CD4-positive, alpha-beta memory T cell (primary cell): ENCODE measurements at regions not wholly inside any gene's neighbourhood (a gene's known extent, or its start where the extent isn't known, plus 50 kb on each side); places are given as distances from the start of the nearest gene placed in this dataset.
"Not testable (repeated sequence)": the region's sequence is repeated elsewhere in the genome, so short reads cannot be mapped to it uniquely, and the experiment has no call there.

ENCODE experiments used
- CTCF ChIA-PET: fragments of 350-600 bp; sonication (Branson Sonifier 250); formaldehyde crosslinking; loops from one replicate; lab custom pipeline; 2021; ENCODE audit warnings: inconsistent platforms; ENCODE audit not compliant: partially characterized antibody; lab: Charles Lee
- POLR2A ChIA-PET: fragments of 350-600 bp; sonication (Branson Sonifier 250); formaldehyde crosslinking; loops from one replicate; lab custom pipeline; 2021; ENCODE audit not compliant: partially characterized antibody; lab: Charles Lee
- DNase-seq, 5 donors: peaks; one replicate each; pipeline versions ENCODE4 v3.0.0 to v3.0.0-alpha.2; 2020 to 2022; ENCODE audit warnings: mixed read lengths in 1 of 5
- H3K27ac ChIP-seq: one replicate; pipeline ENCODE4 v1.7.0; 2013; ENCODE audit warnings: low read depth, low read length
- H3K27me3 ChIP-seq: 2 replicates; pipeline ENCODE4 v1.7.0; 2013; ENCODE audit warnings: mild to moderate bottlenecking, low read length, moderate library complexity; ENCODE audit not compliant: insufficient read depth
- H3K36me3 ChIP-seq: 2 replicates; pipeline ENCODE4 v1.7.0; 2013; ENCODE audit warnings: mild to moderate bottlenecking, low read length, moderate library complexity; ENCODE audit not compliant: insufficient read depth
- H3K4me1 ChIP-seq: 2 replicates; pipeline ENCODE4 v1.7.0; 2013; ENCODE audit warnings: mild to moderate bottlenecking, low read length, moderate library complexity; ENCODE audit not compliant: insufficient read depth
- H3K4me3 ChIP-seq, 2 donors: one replicate each; pipeline ENCODE4 v1.7.0; 2013; ENCODE audit warnings: low read length in 2 of 2, mild to moderate bottlenecking in 1 of 2
- H3K9me3 ChIP-seq, 2 donors: one replicate each; pipeline ENCODE4 v1.7.0; 2013; ENCODE audit warnings: low read length in 2 of 2, control low read depth in 1 of 2; ENCODE audit not compliant: control insufficient read depth in 1 of 2
- H3K27ac Mint-ChIP-seq, 7 donors: one replicate each; pipeline ENCODE4 v1.8.0; 2020 to 2021; ENCODE audit warnings: mixed read lengths in 7 of 7, mild to moderate bottlenecking in 6 of 7, inconsistent platforms in 3 of 7, moderate library complexity in 3 of 7
- H3K27me3 Mint-ChIP-seq, 2 donors: one replicate each; pipeline ENCODE4 v1.8.0; 2020 to 2021; ENCODE audit warnings: mixed read lengths in 2 of 2
- H3K36me3 Mint-ChIP-seq, 2 donors: one replicate each; pipeline ENCODE4 v1.8.0; 2020 to 2021; ENCODE audit warnings: mixed read lengths in 2 of 2, inconsistent platforms in 1 of 2, mild to moderate bottlenecking in 1 of 2
- H3K4me1 Mint-ChIP-seq, 4 donors: one replicate each; pipeline ENCODE4 v1.8.0; 2020 to 2021; ENCODE audit warnings: mixed read lengths in 4 of 4, mild to moderate bottlenecking in 1 of 4
- H3K4me3 Mint-ChIP-seq, 8 donors: one replicate each; pipeline ENCODE4 v1.8.0; 2020 to 2021; ENCODE audit warnings: mixed read lengths in 8 of 8, mild to moderate bottlenecking in 7 of 8, moderate library complexity in 6 of 8, inconsistent platforms in 3 of 8
- H3K9me3 Mint-ChIP-seq, 8 donors: one replicate each; pipeline ENCODE4 v1.8.0; 2020 to 2021; ENCODE audit warnings: mixed read lengths in 8 of 8, mild to moderate bottlenecking in 5 of 8, inconsistent platforms in 3 of 8, moderate library complexity in 1 of 8
- intact Hi-C: fragments of 100-400 bp; cut with micrococcal nuclease; formaldehyde crosslinking; loops from one replicate; pipeline ENCODE4 v1.15.1; 2023

DNA sequence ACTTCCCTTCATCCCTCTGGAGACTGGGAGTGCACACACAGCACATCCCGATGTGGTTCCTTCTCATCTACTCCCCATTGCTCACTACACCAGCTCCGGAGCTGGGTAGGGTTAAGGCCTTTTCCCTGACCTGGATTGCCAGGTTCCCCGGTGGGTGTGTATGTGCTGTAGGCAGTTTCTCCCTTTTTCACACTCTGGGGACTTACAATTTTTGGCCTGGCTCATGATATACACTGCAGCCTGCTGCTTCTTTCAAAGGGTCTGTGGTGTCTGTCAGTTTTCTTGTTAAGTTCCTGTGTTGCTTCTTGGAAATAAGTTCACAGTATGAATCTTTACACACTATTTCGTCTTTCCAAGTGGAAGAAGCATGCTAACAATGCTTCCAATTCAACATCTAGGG lies 405.5 kb downstream of the UTRN start:
- intact Hi-C loops, result no loop called here
- Histone ChIP-seq H3K36me3 (no peaks in the 10 kb centered on the region), H3K9me3 (peaks cover 0 to 7% of the 10 kb centered on the region in 2 donors), H3K27me3 (no peaks in the 10 kb centered on the region), H3K4me1 (no peaks in the 10 kb centered on the region), H3K4me3 (no peak overlapping the region), H3K27ac (no peak overlapping the region)
- Mint-ChIP-seq H3K4me3 (no peak overlapping the region), H3K4me1 (peaks cover 25 to 29% (median 27%) of the 10 kb centered on the region in 4 donors), H3K36me3 (peaks cover 60 to 64% of the 10 kb centered on the region in 2 donors), H3K9me3 (peaks cover 3 to 42% (median 35%) of the 10 kb centered on the region in 8 donors), H3K27ac (no peak overlapping the region), H3K27me3 (no peaks in the 10 kb centered on the region)
- CTCF ChIA-PET, result no interaction called here
- DNase-seq, result no peak
- POLR2A ChIA-PET, result no interaction called here

DNA sequence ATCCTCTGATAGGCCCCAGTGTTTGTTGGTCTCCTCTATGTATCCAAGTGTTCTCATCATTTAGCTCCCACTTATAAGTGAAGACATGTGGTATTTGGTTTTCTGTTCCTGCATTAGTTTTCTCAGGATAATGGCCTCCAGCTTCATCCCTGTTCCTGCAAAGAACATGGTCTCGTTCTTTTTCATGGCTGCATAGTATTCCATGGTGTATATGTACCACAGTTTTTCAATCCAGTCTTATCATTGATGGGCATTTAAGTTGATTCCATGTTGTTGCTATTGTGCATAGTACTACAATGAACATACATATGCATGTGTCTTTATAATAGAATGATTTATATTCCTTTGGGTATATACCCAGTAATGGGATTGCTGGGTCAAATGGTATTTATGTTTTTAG lies 406.9 kb downstream of the UTRN start:
- H3K27me3 ChIP-seq, POLR2A ChIA-PET, H3K4me3 Mint-ChIP-seq, DNase-seq, intact Hi-C loops, H3K36me3 ChIP-seq, H3K27ac ChIP-seq, H3K9me3 ChIP-seq, H3K27me3 Mint-ChIP-seq, CTCF ChIA-PET, H3K4me3 ChIP-seq: not testable (repeated sequence)
- H3K27ac Mint-ChIP-seq, result peak overlapping the region in 1 of 7 donors; percentile 8
- H3K4me1 ChIP-seq, result peaks cover 13% of the 10 kb centered on the region
- H3K9me3 Mint-ChIP-seq, result peaks cover 0 to 28% (median 22%) of the 10 kb centered on the region in 8 donors
- H3K36me3 Mint-ChIP-seq, result peaks cover 46 to 50% of the 10 kb centered on the region in 2 donors
- peaks cover 25 to 31% (median 28%) of the 10 kb centered on the region in 4 donors for H3K4me1 Mint-ChIP-seq

DNA sequence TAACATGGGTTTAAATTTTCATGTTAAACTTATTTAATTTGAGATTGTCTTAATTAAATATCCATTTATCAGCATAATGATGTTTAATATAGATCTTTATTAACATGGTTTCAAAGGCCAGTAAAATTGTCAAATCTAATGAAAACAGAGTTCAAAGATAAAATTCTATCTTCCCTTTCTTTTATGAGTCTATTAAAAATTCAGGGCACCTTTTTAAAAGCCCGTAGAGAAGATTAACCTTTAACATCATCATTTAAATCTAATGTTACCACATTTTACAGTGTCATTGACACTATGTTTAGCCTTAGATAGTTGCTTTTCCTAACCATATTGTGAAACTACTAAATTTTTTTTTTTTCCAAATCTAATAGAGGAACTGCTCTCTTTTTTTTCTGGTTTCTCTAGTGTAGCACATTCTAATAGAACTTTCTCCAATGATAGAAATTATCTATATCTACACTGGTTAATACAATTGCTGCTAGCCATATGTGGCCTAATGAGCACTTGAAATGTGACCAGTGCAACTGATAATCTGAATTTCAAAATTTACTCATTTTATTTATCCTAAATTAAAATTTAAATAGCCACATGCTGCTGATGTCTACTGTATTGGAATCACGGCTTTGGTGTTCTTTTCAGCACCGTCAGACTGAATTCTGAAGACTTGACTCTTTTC lies 410.9 kb downstream of the UTRN start:
- Histone ChIP-seq H3K9me3 (no peaks in the 10 kb centered on the region), H3K27me3 (no peaks in the 10 kb centered on the region), H3K4me3 (no peak overlapping the region), H3K27ac (no peak overlapping the region), H3K36me3 (no peaks in the 10 kb centered on the region), H3K4me1 (peaks cover 14% of the 10 kb centered on the region)
- POLR2A ChIA-PET, result no interaction called here
- H3K4me1 Mint-ChIP-seq, result peaks cover 25 to 34% (median 30%) of the 10 kb centered on the region in 4 donors
- peaks cover 0 to 12% (median 9%) of the 10 kb centered on the region in 8 donors for H3K9me3 Mint-ChIP-seq
- CTCF ChIA-PET, result no interaction called here
- H3K4me3 Mint-ChIP-seq, result no peak overlapping the region
- no peak for DNase-seq
- no peaks in the 10 kb centered on the region for H3K27me3 Mint-ChIP-seq
- intact Hi-C loops, result no loop called here
- H3K36me3 Mint-ChIP-seq, result peaks cover 23 to 25% of the 10 kb centered on the region in 2 donors
- H3K27ac Mint-ChIP-seq, result no peak overlapping the region

DNA sequence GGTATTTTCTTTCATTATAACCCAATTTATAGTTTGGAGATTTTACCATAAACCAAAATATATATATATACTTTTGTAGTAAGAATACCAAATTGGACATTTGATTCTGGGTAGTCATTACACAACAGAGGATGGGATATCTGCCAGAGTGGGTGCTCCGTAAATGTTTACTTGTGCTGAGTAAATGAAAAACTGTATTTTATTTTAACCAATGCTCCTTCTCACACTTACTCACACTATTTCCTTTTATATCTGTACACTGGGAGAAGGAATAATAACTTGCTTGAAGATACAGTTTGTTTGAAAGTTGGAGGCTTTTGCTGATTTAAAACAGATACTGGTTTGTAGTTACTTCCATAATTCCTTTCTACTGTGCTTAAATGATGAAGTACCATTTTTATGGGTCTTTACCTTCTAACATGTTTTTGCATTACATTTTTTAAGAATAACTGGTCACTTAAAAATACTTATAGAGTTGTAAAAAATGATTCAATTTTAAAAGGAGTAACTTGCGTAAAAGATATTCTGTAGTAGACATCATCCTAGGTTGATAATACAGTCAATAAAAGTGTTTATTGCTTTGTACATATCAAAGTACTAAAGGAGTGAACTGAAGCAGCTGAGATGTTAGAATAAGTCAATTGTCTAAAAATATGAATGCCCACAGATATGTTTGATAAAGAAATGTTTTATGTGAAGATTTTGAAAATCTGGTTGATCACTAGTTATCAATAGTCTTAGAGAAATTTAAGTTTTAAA lies 411.7 kb downstream of the UTRN start:
- Mint-ChIP-seq H3K36me3 (peaks cover 22 to 28% of the 10 kb centered on the region in 2 donors), H3K27me3 (no peaks in the 10 kb centered on the region), H3K9me3 (peaks cover 0 to 7% (median 4%) of the 10 kb centered on the region in 8 donors), H3K4me3 (no peak overlapping the region), H3K27ac (no peak overlapping the region), H3K4me1 (peaks cover 22 to 31% (median 28%) of the 10 kb centered on the region in 4 donors)
- intact Hi-C loops, result no loop called here
- H3K27ac ChIP-seq, result no peak overlapping the region
- H3K4me3 ChIP-seq, result no peak overlapping the region
- peaks cover 14% of the 10 kb centered on the region for H3K4me1 ChIP-seq
- ChIA-PET POLR2A (no interaction called here), CTCF (no interaction called here)
- no peak for DNase-seq
- no peaks in the 10 kb centered on the region for H3K36me3 ChIP-seq
- no peaks in the 10 kb centered on the region for H3K9me3 ChIP-seq
- no peaks in the 10 kb centered on the region for H3K27me3 ChIP-seq

DNA sequence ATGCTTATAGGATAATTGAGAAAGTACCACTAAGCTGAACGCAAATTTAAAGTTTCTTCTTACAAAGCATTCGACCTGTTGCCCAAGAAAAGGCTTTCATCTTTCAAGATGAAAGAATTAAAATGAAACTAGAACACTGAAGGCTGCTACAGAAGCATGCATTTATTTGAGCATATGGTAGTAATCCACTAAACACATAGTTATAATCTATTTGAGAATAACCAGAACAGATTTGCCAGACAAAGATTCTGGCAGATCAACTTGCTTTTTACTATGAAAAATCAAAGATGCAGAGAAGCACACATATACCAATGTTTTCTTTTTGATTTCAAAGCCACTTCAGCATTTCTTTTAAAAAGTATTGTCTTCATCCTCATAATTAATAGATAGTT lies 412.2 kb downstream of the UTRN start:
- no peaks in the 10 kb centered on the region for H3K36me3 ChIP-seq
- H3K27ac Mint-ChIP-seq, result peak overlapping the region in 1 of 7 donors; percentile 10
- no peak overlapping the region for H3K4me3 ChIP-seq
- DNase-seq, result no peak
- H3K36me3 Mint-ChIP-seq, result peaks cover 17 to 23% of the 10 kb centered on the region in 2 donors
- no peak overlapping the region for H3K27ac ChIP-seq
- no peaks in the 10 kb centered on the region for H3K27me3 Mint-ChIP-seq
- H3K9me3 ChIP-seq, result no peaks in the 10 kb centered on the region
- H3K4me1 Mint-ChIP-seq, result peaks cover 22 to 31% (median 25%) of the 10 kb centered on the region in 4 donors
- peaks cover 0 to 3% (median 0%) of the 10 kb centered on the region in 8 donors for H3K9me3 Mint-ChIP-seq
- POLR2A ChIA-PET, result no interaction called here
- H3K4me3 Mint-ChIP-seq, result no peak overlapping the region
- intact Hi-C loops, result no loop called here
- CTCF ChIA-PET, result no interaction called here
- peaks cover 14% of the 10 kb centered on the region for H3K4me1 ChIP-seq
- no peaks in the 10 kb centered on the region for H3K27me3 ChIP-seq

DNA sequence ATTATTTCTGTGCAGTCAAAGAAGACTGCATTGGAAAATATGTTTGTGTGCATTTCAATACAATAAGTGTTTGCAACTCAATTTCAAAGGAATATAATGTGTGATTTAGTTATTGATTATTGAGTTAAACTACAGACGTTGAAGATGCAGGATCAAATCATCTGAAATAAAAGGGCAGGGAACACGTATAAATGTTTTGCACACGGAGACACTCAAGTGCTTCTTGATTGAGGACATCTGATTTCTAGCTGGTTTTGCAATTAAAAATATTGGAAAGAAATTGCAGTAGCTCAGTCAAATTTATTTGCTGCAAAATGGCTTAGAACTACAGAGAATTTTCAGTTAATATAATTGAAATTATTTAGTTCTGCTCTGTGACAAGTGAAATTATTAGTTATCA lies 412.7 kb downstream of the UTRN start:
- no peaks in the 10 kb centered on the region for H3K9me3 ChIP-seq
- intact Hi-C loops, result no loop called here
- Mint-ChIP-seq H3K9me3 (no peaks in the 10 kb centered on the region), H3K4me3 (no peak overlapping the region), H3K4me1 (peaks cover 22 to 27% (median 23%) of the 10 kb centered on the region in 4 donors), H3K27ac (no peak overlapping the region), H3K27me3 (no peaks in the 10 kb centered on the region), H3K36me3 (peaks cover 13 to 19% of the 10 kb centered on the region in 2 donors)
- H3K4me1 ChIP-seq, result peaks cover 14% of the 10 kb centered on the region
- DNase-seq, result no peak
- CTCF ChIA-PET, result no interaction called here
- no peak overlapping the region for H3K4me3 ChIP-seq
- H3K27ac ChIP-seq, result no peak overlapping the region
- H3K27me3 ChIP-seq, result no peaks in the 10 kb centered on the region
- POLR2A ChIA-PET, result no interaction called here
- H3K36me3 ChIP-seq, result no peaks in the 10 kb centered on the region

DNA sequence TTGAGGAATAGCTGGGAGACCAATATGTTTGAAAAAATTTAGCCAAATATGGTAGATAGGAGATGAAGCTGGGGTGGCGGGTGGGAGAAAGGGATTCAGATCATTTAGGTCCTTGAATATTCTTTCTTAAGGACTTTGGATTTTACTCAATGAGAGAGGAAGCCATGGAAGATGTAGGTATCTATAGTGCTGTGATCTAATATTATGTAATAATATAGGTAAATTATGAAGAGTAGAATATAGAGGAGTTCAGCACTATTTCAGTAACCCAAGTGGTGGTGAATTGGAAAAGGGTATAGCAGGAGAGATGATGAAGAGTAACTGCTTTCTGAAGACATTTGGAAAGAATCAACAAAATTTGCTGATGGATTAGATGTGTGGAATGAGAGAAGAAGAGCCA lies 417.6 kb downstream of the UTRN start:
- no peaks in the 10 kb centered on the region for H3K27me3 Mint-ChIP-seq
- H3K9me3 ChIP-seq, result no peaks in the 10 kb centered on the region
- H3K36me3 Mint-ChIP-seq, result peaks cover 26 to 28% of the 10 kb centered on the region in 2 donors
- H3K9me3 Mint-ChIP-seq, result no peaks in the 10 kb centered on the region
- no peaks in the 10 kb centered on the region for H3K36me3 ChIP-seq
- H3K27me3 ChIP-seq, result no peaks in the 10 kb centered on the region
- CTCF ChIA-PET, result no interaction called here
- no peak overlapping the region for H3K4me3 ChIP-seq
- intact Hi-C loops, result no loop called here
- H3K4me3 Mint-ChIP-seq, result no peak overlapping the region
- peaks cover 0 to 6% (median 2%) of the 10 kb centered on the region in 4 donors for H3K4me1 Mint-ChIP-seq
- H3K4me1 ChIP-seq, result no peaks in the 10 kb centered on the region
- H3K27ac ChIP-seq, result no peak overlapping the region
- no peak overlapping the region for H3K27ac Mint-ChIP-seq
- no peak for DNase-seq
- POLR2A ChIA-PET, result no interaction called here
